Activated CD8-positive, alpha-beta memory T cell treated with anti-CD3 and anti-CD28 coated beads, Interleukin-2, amount 50 U/mL, for 4 hours (primary cell): ENCODE measurements at regions not wholly inside any gene's neighbourhood (a gene's known extent, or its start where the extent isn't known, plus 50 kb on each side); places are given as distances from the start of the nearest gene placed in this dataset.
"Not testable (repeated sequence)": the region's sequence is repeated elsewhere in the genome, so short reads cannot be mapped to it uniquely, and the experiment has no call there.

Source experiments
- DNase-seq: peaks from one replicate; pipeline ENCODE4 v3.0.0-alpha.2; 2020

GRCh38 chr18:57913686-57914085, 110.6 kb upstream of the ATP8B1 start:
- no peak for DNase-seq

- no peak for DNase-seq
These were observed 107.7 kb upstream of the ATP8B1 start for GRCh38 chr18:57910817-57911216.

GRCh38 chr18:57910134-57910533, 107.0 kb upstream of the ATP8B1 start:
- DNase-seq: no peak

GRCh38 chr18:57909620-57910019, 106.5 kb upstream of the ATP8B1 start:
- DNase-seq: no peak

GRCh38 chr18:57908092-57908491, 105.0 kb upstream of the ATP8B1 start:
- no peak for DNase-seq

GRCh38 chr18:57907550-57907949, 104.4 kb upstream of the ATP8B1 start:
- DNase-seq: no peak

- DNase-seq: no peak
These were observed 103.7 kb upstream of the ATP8B1 start for GRCh38 chr18:57906852-57907251.

GRCh38 chr18:57904535-57904934, 101.4 kb upstream of the ATP8B1 start:
- DNase-seq: no peak

- no peak for DNase-seq
These were observed 99.6 kb upstream of the ATP8B1 start for GRCh38 chr18:57902721-57903120.

GRCh38 chr18:57901825-57902589, 98.9 kb upstream of the ATP8B1 start:
- DNase-seq: no peak

GRCh38 chr18:57900906-57901435, 97.9 kb upstream of the ATP8B1 start:
- no peak for DNase-seq

GRCh38 chr18:57898506-57899124, 95.5 kb upstream of the ATP8B1 start:
- DNase-seq: no peak

GRCh38 chr18:57895182-57895581, 92.1 kb upstream of the ATP8B1 start:
- DNase-seq: no peak

GRCh38 chr18:57891707-57892391, 88.7 kb upstream of the ATP8B1 start:
- DNase-seq: no peak

GRCh38 chr18:57890266-57890665, 87.2 kb upstream of the ATP8B1 start:
- DNase-seq: no peak

- DNase-seq: no peak
These were observed 86.7 kb upstream of the ATP8B1 start for GRCh38 chr18:57889841-57890240.

GRCh38 chr18:57887543-57888383, 84.6 kb upstream of the ATP8B1 start:
- no peak for DNase-seq

GRCh38 chr18:57885931-57886330, 82.8 kb upstream of the ATP8B1 start:
- DNase-seq: no peak

GRCh38 chr18:57882465-57882864, 79.3 kb upstream of the ATP8B1 start:
- no peak for DNase-seq

- DNase-seq: peak; percentile 52
These were observed 78.8 kb upstream of the ATP8B1 start for GRCh38 chr18:57881818-57882413.

- DNase-seq: not testable (repeated sequence)
These were observed 76.8 kb upstream of the ATP8B1 start for GRCh38 chr18:57879924-57880323.

- no peak for DNase-seq
These were observed 66.1 kb upstream of the ATP8B1 start for GRCh38 chr18:57869221-57869620.
